Fibroblast of villous mesenchyme (primary cell): ENCODE measurements at regions not wholly inside any gene's neighbourhood (a gene's known extent, or its start where the extent isn't known, plus 50 kb on each side); places are given as distances from the start of the nearest gene placed in this dataset.
"Not testable (repeated sequence)": the region's sequence is repeated elsewhere in the genome, so short reads cannot be mapped to it uniquely, and the experiment has no call there.

Source experiments
- DNase-seq: peaks from one replicate; pipeline ENCODE4 v3.0.0-alpha.2; 2010; ENCODE audit warnings: low read depth
- H3K4me3 ChIP-seq: 2 replicates; pipeline ENCODE4 v1.5.1; 2011; ENCODE audit warnings: low read depth, mild to moderate bottlenecking, low read length
- CTCF ChIP-seq: IDR thresholded peaks from 2 replicates; pipeline ENCODE4 v1.5.1; 2012; ENCODE audit warnings: low read depth, mild to moderate bottlenecking, low read length; ENCODE audit not compliant: insufficient read depth

- not testable (repeated sequence) for DNase-seq, H3K4me3 ChIP-seq
Measured at GRCh38 chr22:12279512-12280474, 3248.2 kb upstream of the OR11H1 start.

DNA sequence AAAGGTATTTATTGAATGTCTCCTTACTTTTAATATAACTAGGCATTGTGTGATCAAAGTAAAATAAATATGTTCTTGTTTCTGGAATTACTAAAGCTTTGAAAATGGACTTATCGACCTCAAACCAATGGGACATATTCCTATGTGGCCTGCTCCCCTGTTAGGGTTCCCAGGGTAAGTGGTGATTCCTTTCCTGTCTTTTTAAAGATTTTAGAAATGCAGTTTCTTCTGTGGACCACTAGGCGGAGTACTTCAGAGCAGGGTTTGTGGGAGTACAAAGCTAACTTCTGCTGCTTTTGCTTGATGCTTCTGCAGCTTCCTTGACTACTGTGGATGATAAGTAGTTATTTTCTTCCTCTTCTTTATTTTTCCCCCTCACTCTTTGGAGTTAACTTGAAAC lies 3243.3 kb upstream of the OR11H1 start:
- peak; percentile 17 for TF ChIP-seq CTCF
- peak; percentile 0 for DNase-seq
- not testable (repeated sequence) for H3K4me3 ChIP-seq

DNA sequence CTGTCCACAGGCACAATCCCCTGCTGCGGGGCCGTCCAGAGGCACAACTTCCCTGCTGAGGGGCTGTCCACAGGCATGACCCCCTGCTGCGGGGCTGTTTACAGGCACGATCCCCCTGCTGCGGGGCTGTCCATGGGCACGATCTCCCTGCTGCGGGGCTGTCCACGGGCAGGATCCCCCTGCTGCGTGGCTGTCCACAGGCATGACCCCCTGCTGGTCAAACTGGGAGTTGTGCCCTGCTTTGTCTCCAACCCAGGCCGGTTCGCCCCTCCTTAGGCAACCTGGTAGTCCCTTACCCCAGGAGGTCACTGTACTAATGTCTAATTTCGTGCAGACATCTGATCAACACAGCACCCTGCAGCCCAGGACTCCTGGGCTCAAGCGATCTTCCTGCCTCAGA lies 3230.6 kb upstream of the OR11H1 start:
- not testable (repeated sequence) for H3K4me3 ChIP-seq

More for the DNA sequence above, 3230.6 kb upstream of the OR11H1 start:
- DNase-seq = not testable (repeated sequence)
